SK-N-SH treated with all-trans-retinoic acid at 6 μM for 48 hours (cell line): ENCODE measurements at regions not wholly inside any gene's neighbourhood (a gene's known extent, or its start where the extent isn't known, plus 50 kb on each side); places are given as distances from the start of the nearest gene placed in this dataset.
"Not testable (repeated sequence)": the region's sequence is repeated elsewhere in the genome, so short reads cannot be mapped to it uniquely, and the experiment has no call there.

Experiments
- ATAC-seq: fragments of 200-7000 bp; cut with Tn5 transposase; 3 replicates; pipeline ENCODE4 v1.9.1; 2020; ENCODE audit warnings: mild to moderate bottlenecking, moderate library complexity
- ARNTL ChIP-seq: fragments of 450-650 bp; formaldehyde crosslinking; IDR thresholded peaks from 2 replicates; pipeline ENCODE4 v1.5.0; 2020; ENCODE audit warnings: low read depth, mild to moderate bottlenecking, moderate library complexity, borderline replicate concordance
- CSDC2 ChIP-seq: fragments of 250-450 bp; sonication (Bioruptor Pico); IDR thresholded peaks from 2 replicates; pipeline ENCODE4 v1.5.0; 2020; ENCODE audit warnings: mild to moderate bottlenecking, moderate library complexity
- ESRRG ChIP-seq: fragments of 250-450 bp; sonication (Bioruptor Pico); IDR thresholded peaks from 2 replicates; pipeline ENCODE4 v1.6.1; 2021; ENCODE audit warnings: mild to moderate bottlenecking
- GLIS3 ChIP-seq: fragments of 250-450 bp; sonication (Bioruptor Pico); IDR thresholded peaks from 2 replicates; pipeline ENCODE4 v1.5.0; 2020; ENCODE audit warnings: mild to moderate bottlenecking, moderate library complexity
- ISL1 ChIP-seq: fragments of 250-450 bp; sonication (Bioruptor Pico); IDR thresholded peaks from 2 replicates; pipeline ENCODE4 v2.1.2; 2022; ENCODE audit warnings: mild to moderate bottlenecking, moderate library complexity
- PATZ1 ChIP-seq: fragments of 250-450 bp; sonication (Bioruptor Pico); IDR thresholded peaks from 2 replicates; pipeline ENCODE4 v1.8.0; 2020; ENCODE audit warnings: mild to moderate bottlenecking, moderate library complexity, borderline replicate concordance
- PPARA ChIP-seq: fragments of 250-450 bp; sonication (Bioruptor Pico); IDR thresholded peaks from 2 replicates; pipeline ENCODE4 v1.5.0; 2020; ENCODE audit warnings: mild to moderate bottlenecking, borderline replicate concordance
- SNAI2 ChIP-seq: fragments of 250-450 bp; sonication (Bioruptor Pico); IDR thresholded peaks from 2 replicates; pipeline ENCODE4 v1.5.0; 2020; ENCODE audit warnings: mild to moderate bottlenecking, moderate library complexity
- TCF4 ChIP-seq: fragments of 250-450 bp; sonication (Bioruptor Pico); IDR thresholded peaks from 2 replicates; pipeline ENCODE4 v1.8.0; 2021; ENCODE audit warnings: mild to moderate bottlenecking, moderate library complexity, borderline replicate concordance
- TOX ChIP-seq: fragments of 250-450 bp; sonication (Bioruptor Pico); IDR thresholded peaks from 2 replicates; pipeline ENCODE4 v1.8.0; 2021; ENCODE audit warnings: mild to moderate bottlenecking, moderate library complexity, borderline replicate concordance
- ZC3H10 ChIP-seq: fragments of 250-450 bp; sonication (Bioruptor Pico); IDR thresholded peaks from 2 replicates; pipeline ENCODE4 v1.5.1; 2021; ENCODE audit warnings: mild to moderate bottlenecking, moderate library complexity
- ZFP3 ChIP-seq: fragments of 250-450 bp; sonication (Bioruptor Pico); IDR thresholded peaks from 2 replicates; pipeline ENCODE4 v1.5.0; 2020; ENCODE audit warnings: mild to moderate bottlenecking, moderate library complexity
- ZFP30 ChIP-seq: fragments of 450-650 bp; formaldehyde crosslinking; IDR thresholded peaks from 2 replicates; pipeline ENCODE4 v1.5.0; 2022; ENCODE audit warnings: mild to moderate bottlenecking, moderate library complexity
- ZNF565 ChIP-seq: fragments of 450-650 bp; formaldehyde crosslinking; conservative IDR thresholded peaks from 2 replicates; pipeline ENCODE4 v1.5.0; 2020; ENCODE audit warnings: low read depth, mild to moderate bottlenecking, moderate library complexity
- ZNF70 ChIP-seq: fragments of 450-650 bp; formaldehyde crosslinking; IDR thresholded peaks from 2 replicates; pipeline ENCODE4 v1.5.0; 2020; ENCODE audit warnings: mild to moderate bottlenecking, moderate library complexity
- ZNF8 ChIP-seq: fragments of 450-650 bp; formaldehyde crosslinking; IDR thresholded peaks from 2 replicates; pipeline ENCODE4 v1.5.0; 2020; ENCODE audit warnings: mild to moderate bottlenecking, moderate library complexity
- TF ChIP-seq, protein P1 (sequence below): fragments of 250-450 bp; sonication (Bioruptor Pico); IDR thresholded peaks from 2 replicates; pipeline ENCODE4 v1.5.1; 2020; ENCODE audit warnings: low read depth, mild to moderate bottlenecking, moderate library complexity
- TF ChIP-seq, protein P2 (sequence below): fragments of 250-450 bp; sonication (Bioruptor Pico); IDR thresholded peaks from 2 replicates; pipeline ENCODE4 v1.8.0; 2021; ENCODE audit warnings: low read depth, mild to moderate bottlenecking, moderate library complexity, borderline replicate concordance

DNA sequence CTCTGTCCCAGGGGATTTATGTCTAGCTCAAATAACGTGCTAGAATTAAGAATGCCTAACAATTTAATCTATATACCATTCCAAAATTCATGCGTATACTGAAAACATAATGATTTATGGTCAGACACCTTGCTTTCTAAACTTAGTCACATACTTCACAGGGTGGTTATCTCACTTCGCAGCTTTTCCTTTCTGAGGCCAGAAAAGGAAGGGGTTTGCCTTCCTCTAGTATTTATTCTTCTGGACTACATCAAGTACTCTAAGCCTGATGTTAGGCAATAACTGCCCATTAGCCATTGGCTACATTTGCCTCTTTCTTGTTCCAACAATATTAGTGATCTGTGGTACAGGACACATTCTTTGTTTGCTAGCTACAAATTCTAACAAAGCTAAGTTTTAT is 72.6 kb upstream of the FHIP2A start (continued):
- no peak for TF ChIP-seq TOX (CRISPR knock-in tag)

DNA sequence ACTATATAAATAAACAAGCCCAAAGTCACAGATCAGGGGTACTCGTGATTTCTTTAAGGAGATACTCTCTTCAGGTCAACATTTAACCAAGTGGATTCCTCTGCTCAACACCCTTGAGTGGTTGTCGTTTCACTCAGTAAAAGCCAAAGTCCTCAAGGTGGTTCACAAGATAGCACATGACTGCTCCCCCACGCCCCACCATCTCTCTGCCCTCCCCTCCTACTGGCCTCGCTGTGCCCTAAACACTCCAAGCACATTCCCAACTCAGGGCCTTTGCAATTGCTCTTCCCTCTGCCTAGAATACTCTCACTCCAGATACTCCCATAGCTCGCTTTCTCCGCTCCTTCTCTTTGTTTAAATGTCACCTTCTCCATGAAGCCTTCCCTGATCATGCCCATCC is 72.1 kb upstream of the FHIP2A start:
- TF ChIP-seq ZFP30 (CRISPR knock-in tag) (no peak), GLIS3 (no peak), CSDC2 (CRISPR knock-in tag) (no peak), SNAI2 (CRISPR knock-in tag) (no peak), ZNF565 (CRISPR knock-in tag) (no peak), ESRRG (CRISPR knock-in tag) (no peak), ZNF8 (CRISPR knock-in tag) (no peak), PPARA (CRISPR knock-in tag) (no peak), ISL1 (CRISPR knock-in tag) (no peak), TCF4 (CRISPR knock-in tag) (no peak), PATZ1 (CRISPR knock-in tag) (no peak), ZFP3 (CRISPR knock-in tag) (no peak), ZC3H10 (CRISPR knock-in tag) (no peak), ZNF70 (CRISPR knock-in tag) (no peak)
- TF ChIP-seq, protein P1, sequence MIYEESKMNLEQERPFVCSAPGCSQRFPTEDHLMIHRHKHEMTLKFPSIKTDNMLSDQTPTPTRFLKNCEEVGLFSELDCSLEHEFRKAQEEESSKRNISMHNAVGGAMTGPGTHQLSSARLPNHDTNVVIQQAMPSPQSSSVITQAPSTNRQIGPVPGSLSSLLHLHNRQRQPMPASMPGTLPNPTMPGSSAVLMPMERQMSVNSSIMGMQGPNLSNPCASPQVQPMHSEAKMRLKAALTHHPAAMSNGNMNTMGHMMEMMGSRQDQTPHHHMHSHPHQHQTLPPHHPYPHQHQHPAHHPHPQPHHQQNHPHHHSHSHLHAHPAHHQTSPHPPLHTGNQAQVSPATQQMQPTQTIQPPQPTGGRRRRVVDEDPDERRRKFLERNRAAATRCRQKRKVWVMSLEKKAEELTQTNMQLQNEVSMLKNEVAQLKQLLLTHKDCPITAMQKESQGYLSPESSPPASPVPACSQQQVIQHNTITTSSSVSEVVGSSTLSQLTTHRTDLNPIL, result no peak
- TF ChIP-seq, protein P2, sequence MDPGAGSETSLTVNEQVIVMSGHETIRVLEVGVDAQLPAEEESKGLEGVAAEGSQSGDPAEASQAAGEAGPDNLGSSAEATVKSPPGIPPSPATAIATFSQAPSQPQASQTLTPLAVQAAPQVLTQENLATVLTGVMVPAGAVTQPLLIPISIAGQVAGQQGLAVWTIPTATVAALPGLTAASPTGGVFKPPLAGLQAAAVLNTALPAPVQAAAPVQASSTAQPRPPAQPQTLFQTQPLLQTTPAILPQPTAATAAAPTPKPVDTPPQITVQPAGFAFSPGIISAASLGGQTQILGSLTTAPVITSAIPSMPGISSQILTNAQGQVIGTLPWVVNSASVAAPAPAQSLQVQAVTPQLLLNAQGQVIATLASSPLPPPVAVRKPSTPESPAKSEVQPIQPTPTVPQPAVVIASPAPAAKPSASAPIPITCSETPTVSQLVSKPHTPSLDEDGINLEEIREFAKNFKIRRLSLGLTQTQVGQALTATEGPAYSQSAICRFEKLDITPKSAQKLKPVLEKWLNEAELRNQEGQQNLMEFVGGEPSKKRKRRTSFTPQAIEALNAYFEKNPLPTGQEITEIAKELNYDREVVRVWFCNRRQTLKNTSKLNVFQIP (CRISPR knock-in tag), result no peak
- ATAC-seq, result no peak

DNA sequence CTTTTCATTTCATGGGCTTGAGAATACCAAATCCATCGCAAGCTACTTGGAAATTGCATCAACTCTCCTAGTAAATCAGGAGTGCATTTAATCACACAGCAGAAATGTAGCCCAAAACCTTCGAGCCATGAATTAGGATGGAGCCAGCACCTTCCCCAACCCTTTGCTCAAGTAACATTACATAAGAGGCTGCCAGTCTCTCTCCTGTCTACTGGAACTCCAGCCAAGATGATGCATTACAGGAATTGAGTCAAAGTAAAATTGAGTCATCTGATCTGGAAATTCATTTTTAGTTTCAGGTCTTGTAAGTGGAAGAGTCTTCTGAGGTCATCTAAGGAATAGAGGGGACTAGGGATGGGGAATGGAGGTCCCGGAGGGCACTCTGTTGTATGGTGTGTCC is 69.7 kb upstream of the FHIP2A start:
- peak; percentile 22; the same call in 1 of the 3 replicates for ATAC-seq
- TF ChIP-seq, protein P2 (CRISPR knock-in tag), result no peak
- TF ChIP-seq GLIS3, result no peak
- TF ChIP-seq ARNTL (CRISPR knock-in tag), result no peak

GRCh38 chr10:114752570-114752969 is 69.0 kb upstream of the FHIP2A start:
- not testable (repeated sequence) for ATAC-seq
- peak; percentile 47; the same call in 1 of the 2 replicates for TF ChIP-seq ZNF8 (CRISPR knock-in tag)
- TF ChIP-seq, all 23 proteins: peak for 1; not testable (repeated sequence) for 22

- ATAC-seq, result no peak
- TF ChIP-seq ZNF8 (CRISPR knock-in tag) (no peak), ARNTL (CRISPR knock-in tag) (no peak)
Observed at GRCh38 chr10:114753126-114753525, 68.5 kb upstream of the FHIP2A start.

DNA sequence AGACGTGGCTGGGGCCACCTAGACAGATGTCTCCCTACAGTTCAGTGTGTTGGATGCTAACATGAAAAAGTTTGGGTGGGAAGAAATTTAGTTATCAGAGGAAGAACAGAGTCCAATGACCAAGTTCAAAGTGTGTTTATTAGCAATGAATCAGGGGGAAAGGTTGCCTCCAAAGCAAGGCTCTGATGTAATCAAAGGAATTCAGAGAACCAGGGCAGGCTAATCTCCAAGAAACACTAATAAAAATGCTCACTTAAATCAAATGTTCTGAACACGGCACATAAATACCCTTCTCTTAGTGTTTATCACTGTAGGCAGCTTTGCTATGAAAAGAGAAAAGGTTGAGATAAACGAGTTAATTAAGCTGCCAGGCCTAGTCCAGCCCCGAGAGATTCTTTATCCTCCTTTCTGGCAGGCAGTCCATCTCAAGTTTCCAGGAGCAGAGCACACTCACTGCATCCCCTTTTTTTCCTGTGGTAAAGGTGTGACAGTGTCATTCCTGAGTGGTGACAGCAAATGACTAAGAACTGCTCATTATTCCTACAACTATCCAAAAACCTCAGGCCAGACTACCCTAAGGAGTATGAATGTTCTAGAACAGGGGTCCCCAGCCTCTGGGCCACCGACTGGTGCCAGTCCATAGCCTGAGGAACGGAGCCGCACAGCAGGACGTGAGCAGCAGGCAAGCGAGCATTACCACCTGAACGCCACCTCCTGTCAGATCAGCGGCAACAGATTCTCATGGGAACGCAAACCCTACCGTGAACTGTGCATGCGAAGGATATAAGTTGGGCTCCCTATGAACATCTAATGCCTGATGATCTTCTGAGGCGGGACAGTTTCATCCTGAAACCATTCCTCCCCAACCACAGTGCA is 66.9 kb upstream of the FHIP2A start:
- TF ChIP-seq ISL1 (CRISPR knock-in tag) (peak; percentile 68), PPARA (CRISPR knock-in tag) (no peak)
- TF ChIP-seq, protein P1, result no peak
- ATAC-seq, result peak; percentile 53
